ENCODE measurements at regions not wholly inside any gene's neighbourhood (a gene's known extent, or its start where the extent isn't known, plus 50 kb on each side); places are given as distances from the start of the nearest gene placed in this dataset.

DNA sequence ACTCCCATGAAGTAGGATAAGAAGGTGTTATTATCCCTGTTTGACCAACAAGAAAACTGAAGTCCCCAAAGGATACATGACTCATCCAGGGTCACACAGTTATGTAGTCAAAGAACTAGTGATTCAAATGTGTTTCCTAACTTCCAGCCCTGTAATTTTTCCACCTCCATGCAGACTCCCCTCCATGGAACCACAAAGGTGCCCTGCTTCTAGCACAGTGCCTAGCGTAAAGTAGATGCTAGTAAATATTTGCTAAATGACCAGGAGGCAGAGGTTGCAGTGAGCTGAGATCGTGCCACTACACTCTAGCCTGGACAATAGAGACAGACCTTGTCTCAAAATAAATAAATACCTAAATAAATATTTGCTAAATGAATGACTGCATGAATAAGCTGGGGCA is 55.8 kb downstream of the FRMPD3 start:
- TF ChIP-seq, protein P1, sequence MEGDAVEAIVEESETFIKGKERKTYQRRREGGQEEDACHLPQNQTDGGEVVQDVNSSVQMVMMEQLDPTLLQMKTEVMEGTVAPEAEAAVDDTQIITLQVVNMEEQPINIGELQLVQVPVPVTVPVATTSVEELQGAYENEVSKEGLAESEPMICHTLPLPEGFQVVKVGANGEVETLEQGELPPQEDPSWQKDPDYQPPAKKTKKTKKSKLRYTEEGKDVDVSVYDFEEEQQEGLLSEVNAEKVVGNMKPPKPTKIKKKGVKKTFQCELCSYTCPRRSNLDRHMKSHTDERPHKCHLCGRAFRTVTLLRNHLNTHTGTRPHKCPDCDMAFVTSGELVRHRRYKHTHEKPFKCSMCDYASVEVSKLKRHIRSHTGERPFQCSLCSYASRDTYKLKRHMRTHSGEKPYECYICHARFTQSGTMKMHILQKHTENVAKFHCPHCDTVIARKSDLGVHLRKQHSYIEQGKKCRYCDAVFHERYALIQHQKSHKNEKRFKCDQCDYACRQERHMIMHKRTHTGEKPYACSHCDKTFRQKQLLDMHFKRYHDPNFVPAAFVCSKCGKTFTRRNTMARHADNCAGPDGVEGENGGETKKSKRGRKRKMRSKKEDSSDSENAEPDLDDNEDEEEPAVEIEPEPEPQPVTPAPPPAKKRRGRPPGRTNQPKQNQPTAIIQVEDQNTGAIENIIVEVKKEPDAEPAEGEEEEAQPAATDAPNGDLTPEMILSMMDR (conservative IDR thresholded peaks at IDR 0.05 in 1 of 2, IDR thresholded peaks at IDR 0.05 in 1 of 2; ENCODE audit: low read depth in 1 of 2, low read length in 2 of 2), result no peak
- TF ChIP-seq EZH2 (IDR thresholded peaks at IDR 0.05; ENCODE audit: low read length, missing control alignments), result no peak

Data from fibroblast of lung (primary cell).